ENCODE measurements at regions not wholly inside any gene's neighbourhood (a gene's known extent, or its start where the extent isn't known, plus 50 kb on each side); places are given as distances from the start of the nearest gene placed in this dataset.

GRCh38 chr17:36717088-36717487 is 115.7 kb downstream of the MRM1 start:
- DNase-seq (no peak), ATAC-seq (no peak)
- Histone ChIP-seq H3K27me3 (peaks cover 13% of the 10 kb centered on the region), H3K9me3 (no peaks in the 10 kb centered on the region), H3K27ac (no peak overlapping the region), H3K4me3 (no peak overlapping the region), H3K4me1 (peaks cover 7% of the 10 kb centered on the region), H3K36me3 (no peaks in the 10 kb centered on the region)
- intact Hi-C loops (cut with DNase I) = no loop called here
- TF ChIP-seq CTCF (IDR thresholded peaks at IDR 0.05) = no peak

- Histone ChIP-seq H3K27me3 (peaks cover 17% of the 10 kb centered on the region), H3K27ac (no peak overlapping the region), H3K4me1 (peaks cover 7% of the 10 kb centered on the region), H3K9me3 (no peaks in the 10 kb centered on the region), H3K36me3 (no peaks in the 10 kb centered on the region), H3K4me3 (no peak overlapping the region)
- no peak for TF ChIP-seq CTCF (IDR thresholded peaks at IDR 0.05)
- ATAC-seq (no peak), DNase-seq (no peak)
- intact Hi-C loops (cut with DNase I) = no loop called here
These were observed 118.7 kb downstream of the MRM1 start for GRCh38 chr17:36720131-36720530.

GRCh38 chr17:36721560-36722120 is 120.3 kb downstream of the MRM1 start:
- peak overlapping the region; percentile 71 for H3K27ac ChIP-seq
- peaks cover 12% of the 10 kb centered on the region for H3K27me3 ChIP-seq
- DNase-seq = no peak
- H3K9me3 ChIP-seq = no peaks in the 10 kb centered on the region
- H3K36me3 ChIP-seq = no peaks in the 10 kb centered on the region
- TF ChIP-seq CTCF (IDR thresholded peaks at IDR 0.05) = no peak
- no peak for ATAC-seq
- peaks cover 7% of the 10 kb centered on the region for H3K4me1 ChIP-seq
- peak overlapping the region; percentile 51 for H3K4me3 ChIP-seq
- intact Hi-C loops (cut with DNase I) = no loop called here

GRCh38 chr17:36722121-36722902 is 120.9 kb downstream of the MRM1 start:
- Histone ChIP-seq H3K27ac (peak overlapping the region; percentile 71), H3K4me1 (peaks cover 7% of the 10 kb centered on the region), H3K4me3 (peak overlapping the region; percentile 51), H3K9me3 (no peaks in the 10 kb centered on the region), H3K27me3 (peaks cover 13% of the 10 kb centered on the region), H3K36me3 (no peaks in the 10 kb centered on the region)
- ATAC-seq = peak; percentile 90
- intact Hi-C loops (cut with DNase I) = no loop called here
- no peak for TF ChIP-seq CTCF (IDR thresholded peaks at IDR 0.05)
- DNase-seq = peak; percentile 83

GRCh38 chr17:36722903-36723263 is 121.5 kb downstream of the MRM1 start:
- no peak for ATAC-seq
- peak overlapping the region; percentile 71 for H3K27ac ChIP-seq
- no peaks in the 10 kb centered on the region for H3K9me3 ChIP-seq
- H3K4me3 ChIP-seq = peak overlapping the region; percentile 51
- peaks cover 13% of the 10 kb centered on the region for H3K27me3 ChIP-seq
- no peak for DNase-seq
- H3K36me3 ChIP-seq = no peaks in the 10 kb centered on the region
- H3K4me1 ChIP-seq = peaks cover 7% of the 10 kb centered on the region
- TF ChIP-seq CTCF (IDR thresholded peaks at IDR 0.05) = no peak
- intact Hi-C loops (cut with DNase I) = no loop called here
